GM06990 (cell line): ENCODE measurements at regions not wholly inside any gene's neighbourhood (a gene's known extent, or its start where the extent isn't known, plus 50 kb on each side); places are given as distances from the start of the nearest gene placed in this dataset.

Experiments
- DNase-seq: peaks from one replicate; pipeline ENCODE4 v3.0.0-alpha.2; 2011; ENCODE audit not compliant: insufficient read length; ENCODE audit errors: extremely low read depth
- H3K27me3 ChIP-seq: replicated peaks from 2 replicates; pipeline ENCODE4 v1.6.0; 2011; ENCODE audit warnings: low read length; ENCODE audit not compliant: control insufficient read depth, insufficient read depth
- H3K36me3 ChIP-seq: 2 replicates; pipeline ENCODE4 v1.5.1; 2011; ENCODE audit warnings: low read length; ENCODE audit not compliant: control insufficient read depth, insufficient read depth
- H3K4me3 ChIP-seq: replicated peaks from 2 replicates; pipeline ENCODE4 v1.5.1; 2011; ENCODE audit warnings: low read depth, mild to moderate bottlenecking, control low read depth, low read length
- TF ChIP-seq, protein P1 (sequence below): IDR thresholded peaks from 2 replicates; pipeline ENCODE4 v1.5.1; 2011; ENCODE audit warnings: low read length, control low read depth, mild to moderate bottlenecking, inconsistent platforms; ENCODE audit not compliant: insufficient read depth, poor library complexity, severe bottlenecking

- Histone ChIP-seq H3K4me3 (no peak overlapping the region), H3K36me3 (no peaks in the 10 kb centered on the region), H3K27me3 (no peaks in the 10 kb centered on the region; the same call in none of the 2 replicates)
- no peak for DNase-seq
- TF ChIP-seq, protein P1, sequence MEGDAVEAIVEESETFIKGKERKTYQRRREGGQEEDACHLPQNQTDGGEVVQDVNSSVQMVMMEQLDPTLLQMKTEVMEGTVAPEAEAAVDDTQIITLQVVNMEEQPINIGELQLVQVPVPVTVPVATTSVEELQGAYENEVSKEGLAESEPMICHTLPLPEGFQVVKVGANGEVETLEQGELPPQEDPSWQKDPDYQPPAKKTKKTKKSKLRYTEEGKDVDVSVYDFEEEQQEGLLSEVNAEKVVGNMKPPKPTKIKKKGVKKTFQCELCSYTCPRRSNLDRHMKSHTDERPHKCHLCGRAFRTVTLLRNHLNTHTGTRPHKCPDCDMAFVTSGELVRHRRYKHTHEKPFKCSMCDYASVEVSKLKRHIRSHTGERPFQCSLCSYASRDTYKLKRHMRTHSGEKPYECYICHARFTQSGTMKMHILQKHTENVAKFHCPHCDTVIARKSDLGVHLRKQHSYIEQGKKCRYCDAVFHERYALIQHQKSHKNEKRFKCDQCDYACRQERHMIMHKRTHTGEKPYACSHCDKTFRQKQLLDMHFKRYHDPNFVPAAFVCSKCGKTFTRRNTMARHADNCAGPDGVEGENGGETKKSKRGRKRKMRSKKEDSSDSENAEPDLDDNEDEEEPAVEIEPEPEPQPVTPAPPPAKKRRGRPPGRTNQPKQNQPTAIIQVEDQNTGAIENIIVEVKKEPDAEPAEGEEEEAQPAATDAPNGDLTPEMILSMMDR, result no peak
Observed at GRCh38 chr5:73272351-73272750, 99.4 kb downstream of the TMEM174 start.

DNA sequence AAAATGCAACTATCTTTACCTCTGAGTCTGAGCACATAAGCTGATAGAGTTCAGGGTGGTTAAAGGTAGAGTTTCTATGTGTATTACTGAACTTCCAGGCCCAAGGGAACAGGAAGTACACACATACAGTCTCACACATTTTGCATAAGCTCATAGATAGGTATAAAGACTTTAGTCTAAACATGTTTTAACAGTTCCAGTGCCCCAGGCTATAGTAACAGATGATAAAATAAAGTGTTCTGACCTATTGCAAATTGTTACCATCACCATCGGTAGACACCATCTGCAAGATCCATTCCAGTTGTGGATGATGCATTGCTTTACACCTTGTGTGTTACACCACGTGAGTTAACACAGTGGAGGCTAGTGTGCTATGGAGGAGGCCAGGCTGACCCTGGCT, 95.8 kb downstream of the TMEM174 start:
- Histone ChIP-seq H3K36me3 (no peaks in the 10 kb centered on the region), H3K4me3 (no peak overlapping the region), H3K27me3 (no peaks in the 10 kb centered on the region; the same call in none of the 2 replicates)
- TF ChIP-seq, protein P1, result no peak
- no peak for DNase-seq

DNA sequence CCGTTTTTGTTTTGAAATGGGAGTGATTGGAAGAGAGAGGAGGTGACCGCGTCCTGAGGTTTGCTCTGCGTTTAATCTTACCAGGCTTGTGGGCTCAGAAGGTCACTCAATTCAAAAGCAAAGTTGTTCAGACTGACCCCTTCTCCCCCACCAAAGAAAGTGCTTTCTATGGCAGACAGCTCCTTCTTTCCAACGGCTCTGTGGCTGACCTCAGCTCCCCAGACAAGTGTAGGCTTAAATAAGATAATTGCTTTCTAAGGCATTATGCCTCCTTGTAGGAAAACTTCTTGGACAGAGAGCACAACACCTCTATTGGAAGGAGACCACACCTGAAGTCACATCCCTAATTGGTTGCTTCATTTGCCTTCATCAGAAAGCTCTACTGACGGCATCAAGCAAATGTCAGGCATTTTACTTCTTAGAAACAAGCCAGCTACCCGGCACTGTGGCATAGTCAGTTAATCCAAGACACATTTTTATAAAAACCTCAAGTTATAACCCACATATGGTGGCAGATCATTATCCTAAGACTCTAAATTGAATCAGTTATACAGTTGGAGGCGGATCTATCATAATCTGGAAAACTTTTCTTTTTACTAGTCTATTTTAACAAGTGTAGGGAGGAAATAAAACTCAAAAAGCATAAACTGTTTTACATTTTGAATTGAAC, 94.9 kb downstream of the TMEM174 start:
- Histone ChIP-seq H3K4me3 (no peak overlapping the region), H3K27me3 (no peaks in the 10 kb centered on the region; the same call in 1 of the 2 replicates), H3K36me3 (no peaks in the 10 kb centered on the region)
- no peak for DNase-seq
- TF ChIP-seq, protein P1, result no peak

GRCh38 chr5:73266925-73267765, 94.2 kb downstream of the TMEM174 start:
- no peak for DNase-seq
- Histone ChIP-seq H3K27me3 (no peaks in the 10 kb centered on the region; the same call in 1 of the 2 replicates), H3K36me3 (no peaks in the 10 kb centered on the region), H3K4me3 (no peak overlapping the region)
- TF ChIP-seq, protein P1, result no peak

- Histone ChIP-seq H3K27me3 (no peaks in the 10 kb centered on the region; the same call in 1 of the 2 replicates), H3K36me3 (no peaks in the 10 kb centered on the region), H3K4me3 (no peak overlapping the region)
- TF ChIP-seq, protein P1, result no peak
- no peak for DNase-seq
Observed at GRCh38 chr5:73266176-73266738, 93.3 kb downstream of the TMEM174 start.
